K562 (cell line): ENCODE measurements at regions not wholly inside any gene's neighbourhood (a gene's known extent, or its start where the extent isn't known, plus 50 kb on each side); places are given as distances from the start of the nearest gene placed in this dataset.

Experiments used
- ATAC-seq: fragments of 200-7000 bp; cut with Tn5 transposase; 3 replicates; pipeline ENCODE4 v1.9.1; 2020; ENCODE audit warnings: moderate library complexity
- BruUV-seq: library from RNA; stranded (reverse); fragments of 400-500 nt; replicated peaks from 2 replicates; lab custom pipeline; 2021; lab: Mats Ljungman, UMichigan
- CTCF ChIA-PET: fragments of 300-600 bp; formaldehyde crosslinking; extraction: SDS; loops from one replicate; lab custom pipeline; 2021; ENCODE audit warnings: low intra/inter-chr PET ratio; lab: Yijun Ruan, JAX
- POLR2A ChIA-PET: fragments of 300-600, 350-650 bp; sonication (Branson Sonifier 250); formaldehyde crosslinking; extraction: SDS; loops from one replicate; lab custom pipeline; 2021; ENCODE audit warnings: antibody characterized with exemption, inconsistent platforms; lab: Yijun Ruan, JAX
- DNase-seq, 4 experiments: peaks; one replicate each; pipeline versions ENCODE4 v3.0.0 to v3.0.0-alpha.2; 2011 to 2018; ENCODE audit warnings: low spot score in 3 of 4, mixed read lengths in 3 of 4; ENCODE audit errors: extremely low read depth in 1 of 4
- FAIRE-seq: peaks from 2 replicates; lab custom pipeline; 2011; peaks lifted over from hg19 to GRCh38; lab: Jason Lieb, UNC
- H2AFZ ChIP-seq: 2 replicates; pipeline ENCODE4 v1.6.0; 2011; ENCODE audit warnings: low read depth, low read length, control low read depth, inconsistent platforms
- H3K27ac ChIP-seq: fragments of 200-600 bp; 3 replicates; pipeline ENCODE4 v1.8.0; 2011; ENCODE audit warnings: low read depth, mild to moderate bottlenecking, control low read depth, inconsistent platforms, low read length, moderate library complexity, mixed read lengths; ENCODE audit errors: extremely low read depth
- H3K27me3 ChIP-seq, 2 experiments: fragments of 300-600 bp in 1 of 2; 2 replicates in 1 of 2; 3 replicates in 1 of 2; pipeline versions ENCODE4 v1.6.0 to v1.8.0; 2011; ENCODE audit warnings: inconsistent platforms in 2 of 2, low read length in 2 of 2, mild to moderate bottlenecking in 1 of 2, mixed read lengths in 1 of 2, moderate library complexity in 1 of 2; ENCODE audit not compliant: control insufficient read depth in 2 of 2, insufficient read depth in 2 of 2
- H3K36me3 ChIP-seq: fragments of 300-600 bp; 3 replicates; pipeline ENCODE4 v1.8.0; 2011; ENCODE audit warnings: mild to moderate bottlenecking, low read length, inconsistent platforms; ENCODE audit not compliant: control insufficient read depth, insufficient read depth
- H3K4me1 ChIP-seq, 2 experiments: fragments of 200-600 bp in 1 of 2; replicated peaks in 1 of 2; 2 replicates in 1 of 2; 3 replicates in 1 of 2; pipeline versions ENCODE4 v1.5.1 to v1.8.0; 2011; ENCODE audit warnings: inconsistent platforms in 2 of 2, low read length in 2 of 2, mild to moderate bottlenecking in 1 of 2, mixed read lengths in 1 of 2, moderate library complexity in 1 of 2; ENCODE audit not compliant: control insufficient read depth in 2 of 2, insufficient read depth in 2 of 2
- H3K4me2 ChIP-seq: 2 replicates; pipeline ENCODE4 v1.6.1; 2011; ENCODE audit warnings: low read length, control low read depth, inconsistent platforms, mixed read lengths; ENCODE audit not compliant: insufficient read depth
- H3K4me3 ChIP-seq: fragments of 200-600 bp; sonication (generic), shearing (Covaris generic); 2 replicates; pipeline ENCODE4 v1.5.1; 2016; ENCODE audit warnings: control low read depth, inconsistent platforms
- H3K79me2 ChIP-seq: fragments of 200-600 bp; 3 replicates; pipeline ENCODE4 v1.8.0; 2011; ENCODE audit warnings: low read length, inconsistent platforms; ENCODE audit not compliant: control insufficient read depth, insufficient read depth
- H3K9ac ChIP-seq, 2 experiments: 2 replicates each; pipeline versions ENCODE4 v1.6.0 to v1.6.1; 2011; ENCODE audit warnings: low read depth in 2 of 2, low read length in 2 of 2, control low read depth in 1 of 2, inconsistent platforms in 1 of 2, mild to moderate bottlenecking in 1 of 2, mixed read lengths in 1 of 2; ENCODE audit not compliant: insufficient read depth in 1 of 2
- H3K9me1 ChIP-seq: one replicate; pipeline ENCODE4 v1.6.0; 2011; ENCODE audit warnings: inconsistent platforms, mild to moderate bottlenecking, low read length, moderate library complexity; ENCODE audit not compliant: control insufficient read depth, insufficient read depth
- H3K9me3 ChIP-seq: replicated peaks from 2 replicates; pipeline ENCODE4 v1.5.1; 2011; ENCODE audit warnings: low read depth, low read length, inconsistent platforms; ENCODE audit not compliant: control insufficient read depth, insufficient read depth
- H4K20me1 ChIP-seq: replicated peaks from 2 replicates; pipeline ENCODE4 v1.6.1; 2011; ENCODE audit warnings: low read length, inconsistent platforms, mixed read lengths; ENCODE audit not compliant: control insufficient read depth, insufficient read depth
- POLR3G ChIP-seq: IDR thresholded peaks from 2 replicates; pipeline ENCODE4 v1.6.1; 2011; ENCODE audit not compliant: insufficient read length, insufficient replicate concordance; ENCODE audit errors: extremely low read depth
- PTBP1 ChIP-seq: fragments of 200-400 bp; formaldehyde crosslinking; IDR thresholded peaks from 2 replicates; pipeline ENCODE4 v1.6.1; 2017; ENCODE audit warnings: low read depth, low read length
- RHOXF2B ChIP-seq: fragments of 250-450 bp; sonication (Bioruptor Pico); conservative IDR thresholded peaks from 2 replicates; pipeline ENCODE4 v1.5.1; 2021
- RUNX1 ChIP-seq: sonication (generic); IDR thresholded peaks from 2 replicates; pipeline ENCODE4 v1.6.1; 2016; ENCODE audit warnings: antibody characterized with exemption, low read depth
- SMARCE1 ChIP-seq: fragments of 450-650 bp; IDR thresholded peaks from 2 replicates; pipeline ENCODE4 v1.7.1; 2016; ENCODE audit warnings: mild to moderate bottlenecking
- SMC3 ChIP-seq: conservative IDR thresholded peaks from 2 replicates; pipeline ENCODE4 v1.6.1; 2011; ENCODE audit warnings: low read depth, low read length, improper control_type of control experiment; ENCODE audit not compliant: insufficient read depth
- SNIP1 ChIP-seq: fragments of 450-650 bp; IDR thresholded peaks from 2 replicates; pipeline ENCODE4 v1.7.1; 2017; ENCODE audit warnings: low read depth, mild to moderate bottlenecking
- TCF7L2 ChIP-seq: fragments of 150-350 bp; IDR thresholded peaks from 2 replicates; pipeline ENCODE4 v1.6.1; 2016; ENCODE audit warnings: low read depth, mild to moderate bottlenecking, low read length, moderate library complexity
- ZBTB1 ChIP-seq: sonication (generic); formaldehyde crosslinking; IDR thresholded peaks from 2 replicates; pipeline ENCODE4 v1.8.1; 2023; ENCODE audit warnings: missing genetic modification reagents, low read depth, mild to moderate bottlenecking, borderline replicate concordance
- WGBS: fragments of 100-300 bp; shearing (Covaris generic); methylation state at CpG from one replicate; pipeline ENCODE4 v1.1.6; 2016; ENCODE audit warnings: low coverage, mixed read lengths; ENCODE audit not compliant: insufficient coverage; ENCODE audit errors: missing lambda C conversion rate; 5-methylcytosine and 5-hydroxymethylcytosine counted together
- in situ Hi-C: fragments of 300-500 bp; cut with MboI; formaldehyde crosslinking; loops from 4 replicates; pipeline ENCODE4 v1.15.0; 2018; ENCODE audit warnings: inconsistent platforms, mixed read lengths
- intact Hi-C: fragments of 100-400 bp; cut with micrococcal nuclease; formaldehyde crosslinking; loops from 2 replicates; pipeline ENCODE4 v1.14.2; 2022
- TF ChIP-seq, protein P1 (sequence below): fragments of 450-650 bp; IDR thresholded peaks from 2 replicates; pipeline ENCODE4 v1.6.1; 2016; ENCODE audit warnings: borderline replicate concordance
- TF ChIP-seq, protein P2 (sequence below): fragments of 250-450 bp; sonication (Bioruptor Pico); IDR thresholded peaks from 2 replicates; pipeline ENCODE4 v1.4.0; 2020; ENCODE audit warnings: mild to moderate bottlenecking, moderate library complexity, borderline replicate concordance
- TF ChIP-seq, protein P3 (sequence below): fragments of 450-650 bp; formaldehyde crosslinking; IDR thresholded peaks from 2 replicates; pipeline ENCODE4 v1.4.0; 2022; ENCODE audit warnings: missing genetic modification characterization

DNA sequence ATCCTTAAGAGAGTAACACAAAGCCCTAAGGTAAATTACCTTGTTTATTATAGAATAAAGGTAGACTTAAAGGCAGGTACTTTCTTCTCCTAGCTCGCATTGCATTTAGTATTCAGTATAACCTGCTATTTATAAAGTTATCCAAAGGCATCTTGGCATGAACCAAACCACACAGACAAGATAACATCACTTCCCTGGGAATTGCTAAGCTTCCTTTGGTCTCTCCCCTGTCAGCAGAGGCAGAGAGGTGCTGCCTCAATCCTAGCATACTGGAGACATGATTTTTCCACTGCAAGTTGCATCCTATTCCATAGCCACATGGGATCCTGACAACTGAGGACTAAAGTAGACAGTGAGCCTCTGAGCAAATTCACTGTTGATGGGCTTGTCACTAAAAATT, 101.7 kb upstream of the IL6 start:
- ATAC-seq (no peak), DNase-seq (no peak), FAIRE-seq (no peak)
- H3K9me1 ChIP-seq, result no peaks in the 10 kb centered on the region
- no peak overlapping the region for H3K9ac ChIP-seq
- BruUV-seq, result no TSS peak
- H3K9me3 ChIP-seq, result no peaks in the 10 kb centered on the region
- in situ Hi-C loops, result no loop called here
- no peak overlapping the region for H3K4me2 ChIP-seq
- CTCF ChIA-PET, result interaction anchor here (0.7 kb wide), 1 partner anchor 102 kb away, joined by 7 read pairs; no protein-coding TSS in a partner anchor
- POLR2A ChIA-PET, result no interaction called here
- no peaks in the 10 kb centered on the region for H3K27me3 ChIP-seq
- no peak for TF ChIP-seq ZBTB1
- TF ChIP-seq, protein P1, sequence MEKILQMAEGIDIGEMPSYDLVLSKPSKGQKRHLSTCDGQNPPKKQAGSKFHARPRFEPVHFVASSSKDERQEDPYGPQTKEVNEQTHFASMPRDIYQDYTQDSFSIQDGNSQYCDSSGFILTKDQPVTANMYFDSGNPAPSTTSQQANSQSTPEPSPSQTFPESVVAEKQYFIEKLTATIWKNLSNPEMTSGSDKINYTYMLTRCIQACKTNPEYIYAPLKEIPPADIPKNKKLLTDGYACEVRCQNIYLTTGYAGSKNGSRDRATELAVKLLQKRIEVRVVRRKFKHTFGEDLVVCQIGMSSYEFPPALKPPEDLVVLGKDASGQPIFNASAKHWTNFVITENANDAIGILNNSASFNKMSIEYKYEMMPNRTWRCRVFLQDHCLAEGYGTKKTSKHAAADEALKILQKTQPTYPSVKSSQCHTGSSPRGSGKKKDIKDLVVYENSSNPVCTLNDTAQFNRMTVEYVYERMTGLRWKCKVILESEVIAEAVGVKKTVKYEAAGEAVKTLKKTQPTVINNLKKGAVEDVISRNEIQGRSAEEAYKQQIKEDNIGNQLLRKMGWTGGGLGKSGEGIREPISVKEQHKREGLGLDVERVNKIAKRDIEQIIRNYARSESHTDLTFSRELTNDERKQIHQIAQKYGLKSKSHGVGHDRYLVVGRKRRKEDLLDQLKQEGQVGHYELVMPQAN, result no peak
- TF ChIP-seq PTBP1, result no peak
- TF ChIP-seq, protein P2, sequence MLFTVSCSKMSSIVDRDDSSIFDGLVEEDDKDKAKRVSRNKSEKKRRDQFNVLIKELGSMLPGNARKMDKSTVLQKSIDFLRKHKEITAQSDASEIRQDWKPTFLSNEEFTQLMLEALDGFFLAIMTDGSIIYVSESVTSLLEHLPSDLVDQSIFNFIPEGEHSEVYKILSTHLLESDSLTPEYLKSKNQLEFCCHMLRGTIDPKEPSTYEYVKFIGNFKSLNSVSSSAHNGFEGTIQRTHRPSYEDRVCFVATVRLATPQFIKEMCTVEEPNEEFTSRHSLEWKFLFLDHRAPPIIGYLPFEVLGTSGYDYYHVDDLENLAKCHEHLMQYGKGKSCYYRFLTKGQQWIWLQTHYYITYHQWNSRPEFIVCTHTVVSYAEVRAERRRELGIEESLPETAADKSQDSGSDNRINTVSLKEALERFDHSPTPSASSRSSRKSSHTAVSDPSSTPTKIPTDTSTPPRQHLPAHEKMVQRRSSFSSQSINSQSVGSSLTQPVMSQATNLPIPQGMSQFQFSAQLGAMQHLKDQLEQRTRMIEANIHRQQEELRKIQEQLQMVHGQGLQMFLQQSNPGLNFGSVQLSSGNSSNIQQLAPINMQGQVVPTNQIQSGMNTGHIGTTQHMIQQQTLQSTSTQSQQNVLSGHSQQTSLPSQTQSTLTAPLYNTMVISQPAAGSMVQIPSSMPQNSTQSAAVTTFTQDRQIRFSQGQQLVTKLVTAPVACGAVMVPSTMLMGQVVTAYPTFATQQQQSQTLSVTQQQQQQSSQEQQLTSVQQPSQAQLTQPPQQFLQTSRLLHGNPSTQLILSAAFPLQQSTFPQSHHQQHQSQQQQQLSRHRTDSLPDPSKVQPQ (CRISPR knock-in tag), result no peak
- no peak for TF ChIP-seq RHOXF2B (CRISPR knock-in tag)
- TF ChIP-seq POLR3G, result no peak
- TF ChIP-seq, protein P3, sequence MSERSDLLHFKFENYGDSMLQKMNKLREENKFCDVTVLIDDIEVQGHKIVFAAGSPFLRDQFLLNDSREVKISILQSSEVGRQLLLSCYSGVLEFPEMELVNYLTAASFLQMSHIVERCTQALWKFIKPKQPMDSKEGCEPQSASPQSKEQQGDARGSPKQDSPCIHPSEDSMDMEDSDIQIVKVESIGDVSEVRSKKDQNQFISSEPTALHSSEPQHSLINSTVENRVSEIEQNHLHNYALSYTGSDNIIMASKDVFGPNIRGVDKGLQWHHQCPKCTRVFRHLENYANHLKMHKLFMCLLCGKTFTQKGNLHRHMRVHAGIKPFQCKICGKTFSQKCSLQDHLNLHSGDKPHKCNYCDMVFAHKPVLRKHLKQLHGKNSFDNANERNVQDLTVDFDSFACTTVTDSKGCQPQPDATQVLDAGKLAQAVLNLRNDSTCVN, result no peak
- TF ChIP-seq TCF7L2, result no peak
- TF ChIP-seq SMARCE1, result no peak
- TF ChIP-seq SMC3, result no peak
- no peak for TF ChIP-seq SNIP1
- TF ChIP-seq RUNX1, result no peak
- no peaks in the 10 kb centered on the region; a peak in 1 of 5 replicates for H3K4me1 ChIP-seq
- 0 out of 3 replicates have a peak, but pooled peaks cover 5% of the 10 kb centered on the region for H3K36me3 ChIP-seq
- WGBS, result 78% methylated on average over 1 of the region's 1 CpG
- no peak overlapping the region for H2AFZ ChIP-seq
- no peaks in the 10 kb centered on the region for H4K20me1 ChIP-seq
- H3K4me3 ChIP-seq, result no peak overlapping the region
- H3K27ac ChIP-seq, result no peak overlapping the region
- intact Hi-C loops, result no loop called here
- no peaks in the 10 kb centered on the region for H3K79me2 ChIP-seq
